NCI-H2081 treated with DMSO at 0.1 percent for 48 hours (cell line): ENCODE measurements at regions not wholly inside any gene's neighbourhood (a gene's known extent, or its start where the extent isn't known, plus 50 kb on each side); places are given as distances from the start of the nearest gene placed in this dataset.
A peak's percentile ranks its signal among the peaks of the same experiment; 100 is the strongest.

ENCODE experiments used
- DNase-seq: peaks from one replicate; lab custom pipeline; 2025; lab: John Stamatoyannopoulos, UW

GRCh38 chr10:76735866-76736265 is 901.7 kb downstream of the KCNMA1 start:
- DNase-seq: no peak

GRCh38 chr10:76733441-76733936 is 904.1 kb downstream of the KCNMA1 start:
- DNase-seq: no peak

GRCh38 chr10:76732306-76732705 is 905.3 kb downstream of the KCNMA1 start:
- DNase-seq: no peak

GRCh38 chr10:76729841-76730487 is 907.6 kb downstream of the KCNMA1 start:
- no peak for DNase-seq

GRCh38 chr10:76729346-76729745 is 908.3 kb downstream of the KCNMA1 start:
- DNase-seq: no peak

- DNase-seq: no peak
Observed at GRCh38 chr10:76727038-76727437, 910.6 kb downstream of the KCNMA1 start.

- DNase-seq: no peak
Observed at GRCh38 chr10:76723844-76724243, 913.8 kb downstream of the KCNMA1 start.

GRCh38 chr10:76721891-76722505 is 915.6 kb downstream of the KCNMA1 start:
- DNase-seq: no peak

GRCh38 chr10:76719006-76719405 is 918.6 kb downstream of the KCNMA1 start:
- no peak for DNase-seq

- DNase-seq: no peak
Observed at GRCh38 chr10:76717141-76717540, 920.5 kb downstream of the KCNMA1 start.

GRCh38 chr10:76711222-76711997 is 926.2 kb downstream of the KCNMA1 start:
- no peak for DNase-seq

GRCh38 chr10:76700241-76700640 is 937.4 kb downstream of the KCNMA1 start:
- DNase-seq: no peak

- DNase-seq: peak; percentile 0
Observed at GRCh38 chr10:76697923-76698322, 939.7 kb downstream of the KCNMA1 start.

GRCh38 chr10:76695069-76695468 is 942.5 kb downstream of the KCNMA1 start:
- DNase-seq: no peak

- DNase-seq: no peak
Observed at GRCh38 chr10:76686201-76686600, 951.4 kb downstream of the KCNMA1 start.

- no peak for DNase-seq
Observed at GRCh38 chr10:76684968-76685367, 952.6 kb downstream of the KCNMA1 start.

GRCh38 chr10:76681153-76681552 is 956.5 kb downstream of the KCNMA1 start:
- no peak for DNase-seq

- DNase-seq: no peak
Observed at GRCh38 chr10:76679030-76679429, 958.6 kb downstream of the KCNMA1 start.

GRCh38 chr10:76675951-76676587 is 961.5 kb downstream of the KCNMA1 start:
- DNase-seq: no peak

- no peak for DNase-seq
Observed at GRCh38 chr10:76675561-76675950, 962.1 kb downstream of the KCNMA1 start.

- no peak for DNase-seq
Observed at GRCh38 chr10:76667408-76668370, 969.9 kb downstream of the KCNMA1 start.
